Calu3 (cell line): ENCODE measurements at regions not wholly inside any gene's neighbourhood (a gene's known extent, or its start where the extent isn't known, plus 50 kb on each side); places are given as distances from the start of the nearest gene placed in this dataset.

Experiments used
- BruUV-seq: library from RNA; stranded (reverse); fragments of 400-500 nt; replicated peaks from 2 replicates; lab custom pipeline; 2021; lab: Mats Ljungman, UMichigan
- CTCF ChIA-PET: fragments of 300-600 bp; sonication (Branson Sonifier 250); formaldehyde crosslinking; loops from one replicate; lab custom pipeline; 2022; ENCODE audit warnings: antibody characterized with exemption; lab: Charles Lee
- DNase-seq: peaks from one replicate; pipeline ENCODE4 v3.0.0; 2022
- H3K27ac Mint-ChIP-seq: one replicate; pipeline ENCODE4 v1.8.0; 2022; ENCODE audit warnings: mixed read lengths; ENCODE audit not compliant: unreplicated experiment
- H3K27me3 Mint-ChIP-seq: one replicate; pipeline ENCODE4 v1.8.0; 2022; ENCODE audit warnings: mixed read lengths; ENCODE audit not compliant: unreplicated experiment
- H3K36me3 Mint-ChIP-seq: one replicate; pipeline ENCODE4 v1.8.0; 2022; ENCODE audit warnings: mild to moderate bottlenecking, moderate library complexity, mixed read lengths; ENCODE audit not compliant: insufficient read depth, unreplicated experiment
- H3K4me1 Mint-ChIP-seq: one replicate; pipeline ENCODE4 v1.8.0; 2022; ENCODE audit warnings: mild to moderate bottlenecking, low read depth, mixed read lengths; ENCODE audit not compliant: unreplicated experiment
- H3K4me3 Mint-ChIP-seq: one replicate; pipeline ENCODE4 v1.8.0; 2022; ENCODE audit warnings: mild to moderate bottlenecking, low read depth, moderate library complexity, mixed read lengths; ENCODE audit not compliant: unreplicated experiment
- H3K9me3 Mint-ChIP-seq: one replicate; pipeline ENCODE4 v1.8.0; 2022; ENCODE audit warnings: low read depth, mixed read lengths; ENCODE audit not compliant: unreplicated experiment
- CTCF ChIP-seq: fragments of 200-600 bp; IDR thresholded peaks from one replicate; pipeline ENCODE4 v1.8.0; 2022; ENCODE audit warnings: antibody characterized with exemption; ENCODE audit not compliant: unreplicated experiment
- intact Hi-C: fragments of 100-400 bp; cut with micrococcal nuclease; formaldehyde crosslinking; loops from one replicate; pipeline ENCODE4 v1.10.0; 2022; ENCODE audit not compliant: unreplicated experiment

GRCh38 chr15:70418943-70419342 lies 321.2 kb upstream of the TLE3 start:
- Mint-ChIP-seq H3K4me1 (peaks cover 8% of the 10 kb centered on the region), H3K27me3 (peaks cover 82% of the 10 kb centered on the region), H3K9me3 (no peaks in the 10 kb centered on the region), H3K4me3 (no peak overlapping the region), H3K27ac (no peak overlapping the region), H3K36me3 (no peaks in the 10 kb centered on the region)
- BruUV-seq, result no TSS peak
- CTCF ChIA-PET, result interaction anchor here (0.6 kb wide), 1 partner anchor 173 kb away, joined by 3 read pairs; no protein-coding TSS in a partner anchor
- no peak for TF ChIP-seq CTCF
- intact Hi-C loops, result no loop called here
- DNase-seq, result no peak

- BruUV-seq, result no TSS peak
- intact Hi-C loops, result no loop called here
- DNase-seq, result no peak
- CTCF ChIA-PET, result interaction anchor here (0.6 kb wide), 1 partner anchor 1242 kb away, joined by 4 read pairs; no protein-coding TSS in a partner anchor
- no peaks in the 10 kb centered on the region for H3K36me3 Mint-ChIP-seq
- H3K4me3 Mint-ChIP-seq, result no peak overlapping the region
- H3K27ac Mint-ChIP-seq, result no peak overlapping the region
- H3K9me3 Mint-ChIP-seq, result no peaks in the 10 kb centered on the region
- H3K27me3 Mint-ChIP-seq, result peaks cover 68% of the 10 kb centered on the region
- peaks cover 8% of the 10 kb centered on the region for H3K4me1 Mint-ChIP-seq
- TF ChIP-seq CTCF, result no peak
Measured at GRCh38 chr15:70417535-70417934, 319.8 kb upstream of the TLE3 start.

GRCh38 chr15:70416829-70417228 lies 319.1 kb upstream of the TLE3 start:
- CTCF ChIA-PET, result no interaction called here
- H3K4me1 Mint-ChIP-seq, result peaks cover 8% of the 10 kb centered on the region
- intact Hi-C loops, result no loop called here
- H3K4me3 Mint-ChIP-seq, result no peak overlapping the region
- H3K27ac Mint-ChIP-seq, result no peak overlapping the region
- no peak for TF ChIP-seq CTCF
- no peaks in the 10 kb centered on the region for H3K9me3 Mint-ChIP-seq
- no TSS peak for BruUV-seq
- DNase-seq, result no peak
- H3K36me3 Mint-ChIP-seq, result no peaks in the 10 kb centered on the region
- peaks cover 61% of the 10 kb centered on the region for H3K27me3 Mint-ChIP-seq

DNA sequence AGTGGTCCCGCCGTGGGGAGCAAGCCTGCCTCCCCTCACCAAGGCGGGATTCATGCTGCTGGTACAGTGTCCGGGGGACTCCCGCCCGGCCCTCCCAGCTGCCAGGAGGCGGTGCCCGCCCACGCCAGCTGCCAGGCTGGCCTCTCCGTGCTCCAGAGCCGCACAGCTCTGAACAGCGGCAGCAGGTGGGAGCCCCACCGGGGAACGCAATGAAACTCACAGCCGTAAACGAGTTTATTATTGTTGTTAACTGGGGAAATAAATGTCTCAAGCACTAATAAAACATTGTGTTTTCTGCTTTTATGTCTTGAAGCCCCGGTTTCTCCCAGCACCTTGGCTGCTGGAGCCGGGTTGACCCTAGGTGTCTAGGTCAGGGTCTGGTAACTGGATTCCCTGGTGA lies 317.7 kb upstream of the TLE3 start:
- H3K36me3 Mint-ChIP-seq, result no peaks in the 10 kb centered on the region
- TF ChIP-seq CTCF, result no peak
- no peak overlapping the region for H3K4me3 Mint-ChIP-seq
- intact Hi-C loops, result no loop called here
- BruUV-seq, result no TSS peak
- H3K9me3 Mint-ChIP-seq, result no peaks in the 10 kb centered on the region
- CTCF ChIA-PET, result interaction anchor here (0.9 kb wide), 1 partner anchor 39 kb away, joined by 3 read pairs; no protein-coding TSS in a partner anchor
- no peak for DNase-seq
- H3K27ac Mint-ChIP-seq, result no peak overlapping the region
- H3K4me1 Mint-ChIP-seq, result peaks cover 10% of the 10 kb centered on the region
- H3K27me3 Mint-ChIP-seq, result peaks cover 47% of the 10 kb centered on the region
